GM12874 (cell line): ENCODE measurements at regions not wholly inside any gene's neighbourhood (a gene's known extent, or its start where the extent isn't known, plus 50 kb on each side); places are given as distances from the start of the nearest gene placed in this dataset.

Source experiments
- CTCF ChIP-seq: IDR thresholded peaks from 2 replicates; pipeline ENCODE4 v1.5.1; 2011; ENCODE audit warnings: low read depth, mild to moderate bottlenecking, control low read depth, low read length, moderate library complexity; ENCODE audit not compliant: insufficient read depth

- no peak for TF ChIP-seq CTCF
Observed at GRCh38 chr13:53901593-53901992, 873.0 kb downstream of the OLFM4 start.

GRCh38 chr13:53907891-53908290 is 879.3 kb downstream of the OLFM4 start:
- no peak for TF ChIP-seq CTCF

- TF ChIP-seq CTCF: no peak
Observed at GRCh38 chr13:53920916-53921315, 892.3 kb downstream of the OLFM4 start.

GRCh38 chr13:53921473-53921872 is 892.9 kb downstream of the OLFM4 start:
- TF ChIP-seq CTCF: no peak

GRCh38 chr13:53941588-53942190 is 913.1 kb downstream of the OLFM4 start:
- TF ChIP-seq CTCF: no peak

- TF ChIP-seq CTCF: no peak
Observed at GRCh38 chr13:53946500-53946899, 917.9 kb downstream of the OLFM4 start.

- no peak for TF ChIP-seq CTCF
Observed at GRCh38 chr13:53953183-53953582, 924.6 kb downstream of the OLFM4 start.
